ENCODE measurements at regions not wholly inside any gene's neighbourhood (a gene's known extent, or its start where the extent isn't known, plus 50 kb on each side); places are given as distances from the start of the nearest gene placed in this dataset.

DNA sequence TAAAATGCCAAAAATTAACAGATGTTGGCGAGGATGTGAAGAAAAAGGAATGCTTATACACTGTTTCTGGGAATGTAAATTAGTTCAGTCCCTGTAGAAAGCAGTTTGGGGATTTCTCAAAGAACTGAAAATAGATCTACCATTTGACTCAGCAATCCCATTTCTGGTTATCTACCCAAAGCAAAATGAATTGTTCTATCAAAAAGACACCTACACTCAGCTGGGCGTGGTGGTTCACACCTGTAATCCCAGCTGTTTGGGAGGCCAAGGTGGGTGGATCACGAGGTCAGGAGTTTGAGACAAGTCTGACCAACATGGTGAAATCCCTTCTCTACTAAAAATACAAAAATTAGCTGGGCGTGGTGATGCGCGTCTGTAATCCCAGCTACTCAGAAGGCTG, 279.3 kb upstream of the PDE3A start:
- TF ChIP-seq POLR2AphosphoS5 (IDR thresholded peaks at IDR 0.05; ENCODE audit: low read depth, low read length) (no peak), POLR2A (IDR thresholded peaks at IDR 0.05; ENCODE audit: low read depth, low read length) (no peak)

Measured in GM12892 (cell line).